ENCODE measurements at regions not wholly inside any gene's neighbourhood (a gene's known extent, or its start where the extent isn't known, plus 50 kb on each side); places are given as distances from the start of the nearest gene placed in this dataset.

DNA sequence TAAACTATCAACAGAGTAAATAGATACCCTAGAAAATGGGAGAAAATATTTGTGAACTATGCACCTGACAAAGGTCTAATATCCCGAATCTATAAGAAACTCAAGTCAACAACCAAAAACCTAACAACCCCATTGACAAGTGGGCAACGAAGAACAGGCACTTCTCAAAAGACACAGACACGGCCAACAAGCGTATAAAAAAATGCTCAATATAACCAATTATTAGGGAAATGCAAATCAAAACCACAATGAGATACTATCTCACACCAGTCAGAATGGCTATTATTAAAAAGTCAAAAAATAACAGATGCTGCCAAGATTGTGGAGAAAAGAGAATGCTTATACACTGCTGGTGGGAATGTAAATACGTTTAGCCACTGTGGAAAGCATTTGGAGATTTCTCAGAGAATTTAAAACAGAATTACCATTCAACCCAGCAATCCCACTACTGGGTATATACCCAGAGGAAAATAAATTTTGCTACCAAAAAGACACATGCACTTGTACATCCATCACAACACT is 63.2 kb upstream of the CAV2 start:
- Histone ChIP-seq H3K4me3 (no peak overlapping the region), H3K36me3 (no peaks in the 10 kb centered on the region), H3K27ac (no peak overlapping the region), H3K9me3 (no peaks in the 10 kb centered on the region), H3K27me3 (no peaks in the 10 kb centered on the region), H3K4me1 (no peaks in the 10 kb centered on the region)
- ATAC-seq, result no peak
- intact Hi-C loops (cut with DNase I), result no loop called here
- DNase-seq, result no peak
- 78% methylated on average over 5 of the region's 5 CpGs for WGBS (ENCODE audit: insufficient coverage, low coverage, low lambda C conversion rate, missing lambda C conversion rate)
- TF ChIP-seq POLR2A (IDR thresholded peaks at IDR 0.05), result no peak
- TF ChIP-seq, protein P1, sequence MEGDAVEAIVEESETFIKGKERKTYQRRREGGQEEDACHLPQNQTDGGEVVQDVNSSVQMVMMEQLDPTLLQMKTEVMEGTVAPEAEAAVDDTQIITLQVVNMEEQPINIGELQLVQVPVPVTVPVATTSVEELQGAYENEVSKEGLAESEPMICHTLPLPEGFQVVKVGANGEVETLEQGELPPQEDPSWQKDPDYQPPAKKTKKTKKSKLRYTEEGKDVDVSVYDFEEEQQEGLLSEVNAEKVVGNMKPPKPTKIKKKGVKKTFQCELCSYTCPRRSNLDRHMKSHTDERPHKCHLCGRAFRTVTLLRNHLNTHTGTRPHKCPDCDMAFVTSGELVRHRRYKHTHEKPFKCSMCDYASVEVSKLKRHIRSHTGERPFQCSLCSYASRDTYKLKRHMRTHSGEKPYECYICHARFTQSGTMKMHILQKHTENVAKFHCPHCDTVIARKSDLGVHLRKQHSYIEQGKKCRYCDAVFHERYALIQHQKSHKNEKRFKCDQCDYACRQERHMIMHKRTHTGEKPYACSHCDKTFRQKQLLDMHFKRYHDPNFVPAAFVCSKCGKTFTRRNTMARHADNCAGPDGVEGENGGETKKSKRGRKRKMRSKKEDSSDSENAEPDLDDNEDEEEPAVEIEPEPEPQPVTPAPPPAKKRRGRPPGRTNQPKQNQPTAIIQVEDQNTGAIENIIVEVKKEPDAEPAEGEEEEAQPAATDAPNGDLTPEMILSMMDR (IDR thresholded peaks at IDR 0.05), result no peak

DNA sequence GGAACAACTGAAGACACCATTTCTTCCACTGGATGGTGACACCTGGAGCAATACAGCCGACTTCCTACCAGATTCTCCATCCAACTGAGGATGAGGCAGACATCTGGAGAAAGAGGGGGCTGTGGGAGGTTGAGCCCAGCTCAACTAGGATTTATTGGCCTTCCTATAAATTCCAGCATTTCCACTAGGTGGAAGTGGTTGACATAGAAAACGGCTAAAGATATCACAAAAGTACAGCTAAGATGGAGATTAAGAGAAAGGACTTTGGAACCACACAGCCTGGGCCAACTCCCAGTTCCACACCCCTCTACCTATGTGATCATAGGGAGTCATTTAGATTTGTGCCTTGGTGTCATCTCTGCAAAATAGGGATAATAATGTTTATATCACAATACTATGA is 61.3 kb upstream of the CAV2 start:
- Histone ChIP-seq H3K36me3 (no peaks in the 10 kb centered on the region), H3K27me3 (no peaks in the 10 kb centered on the region), H3K27ac (no peak overlapping the region), H3K4me1 (no peaks in the 10 kb centered on the region), H3K9me3 (no peaks in the 10 kb centered on the region), H3K4me3 (no peak overlapping the region)
- TF ChIP-seq, protein P1 (IDR thresholded peaks at IDR 0.05), result peak in 3 of 4 donors; percentile 23 to 24 (median 23)
- TF ChIP-seq POLR2A (IDR thresholded peaks at IDR 0.05), result no peak
- intact Hi-C loops (cut with DNase I), result no loop called here
- DNase-seq (no peak), ATAC-seq (peak; percentile 67 to 98 (median 78))
- 42% methylated on average over 2 of the region's 2 CpGs for WGBS (ENCODE audit: insufficient coverage, low coverage, low lambda C conversion rate, missing lambda C conversion rate)

DNA sequence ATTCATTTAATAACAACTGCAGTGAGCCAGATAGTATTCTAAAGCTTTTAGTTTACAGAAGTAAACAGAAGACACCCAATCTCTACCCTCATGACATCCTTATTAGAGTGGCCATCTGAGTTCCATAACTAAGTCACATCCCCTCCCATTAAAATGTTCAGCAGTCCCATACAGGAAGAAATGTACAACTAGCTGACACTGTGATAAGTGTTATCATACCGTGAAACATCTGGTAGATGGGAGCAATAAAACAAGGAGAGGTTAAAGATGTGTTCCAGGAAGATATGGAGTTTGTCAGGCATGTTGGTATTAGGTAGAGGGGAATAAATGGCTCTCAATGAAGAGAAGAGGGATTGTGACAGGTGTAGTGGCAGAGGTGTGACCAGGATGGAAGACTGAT is 60.5 kb upstream of the CAV2 start:
- H3K9me3 ChIP-seq, result no peaks in the 10 kb centered on the region
- TF ChIP-seq, protein P1 (IDR thresholded peaks at IDR 0.05), result no peak
- TF ChIP-seq POLR2A (IDR thresholded peaks at IDR 0.05), result no peak
- ATAC-seq (no peak), DNase-seq (no peak)
- no peaks in the 10 kb centered on the region for H3K36me3 ChIP-seq
- intact Hi-C loops (cut with DNase I), result no loop called here
- no peaks in the 10 kb centered on the region for H3K4me1 ChIP-seq
- no peak overlapping the region for H3K4me3 ChIP-seq
- no peaks in the 10 kb centered on the region for H3K27me3 ChIP-seq
- H3K27ac ChIP-seq, result no peak overlapping the region
- 67% methylated on average over 1 of the region's 1 CpG for whole genome bisulfite sequencing (ENCODE audit: insufficient coverage, low coverage, low lambda C conversion rate, missing lambda C conversion rate)

DNA sequence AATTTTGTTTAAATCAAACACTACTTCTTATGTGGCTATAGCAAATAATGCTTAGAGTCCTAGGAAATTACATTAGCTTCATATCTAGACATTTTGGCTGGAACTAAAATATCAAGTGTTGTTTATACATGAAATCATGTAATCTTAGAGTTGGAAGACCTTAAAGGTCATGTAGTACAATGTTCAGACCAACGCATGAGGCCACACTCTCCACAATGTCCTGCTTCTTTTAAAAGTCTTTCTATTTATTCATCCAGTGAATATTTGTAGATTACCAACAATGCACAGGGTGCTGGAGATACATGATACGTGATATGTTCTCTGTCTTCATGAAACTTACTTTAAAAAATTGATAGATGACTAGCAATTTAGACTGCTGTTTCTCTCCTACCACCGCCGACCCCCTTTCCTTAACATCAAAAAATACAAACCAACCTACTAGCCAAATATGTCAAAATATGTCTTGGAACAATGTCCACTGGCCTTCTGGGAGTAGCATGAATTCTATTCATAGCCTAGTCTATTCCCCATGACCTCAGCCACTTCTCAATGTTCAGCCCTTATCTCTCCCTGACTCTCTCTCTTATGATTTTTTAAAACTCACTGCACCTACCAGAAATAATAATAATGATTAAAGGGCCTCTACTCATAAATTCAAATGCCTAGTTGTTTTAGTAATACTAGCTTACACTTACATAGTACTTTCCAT is 59.5 kb upstream of the CAV2 start:
- H3K4me3 ChIP-seq, result no peak overlapping the region
- H3K27me3 ChIP-seq, result no peaks in the 10 kb centered on the region
- H3K9me3 ChIP-seq, result no peaks in the 10 kb centered on the region
- WGBS (ENCODE audit: insufficient coverage, low coverage, low lambda C conversion rate, missing lambda C conversion rate), result 52% methylated on average over 3 of the region's 4 CpGs
- H3K4me1 ChIP-seq, result no peaks in the 10 kb centered on the region
- intact Hi-C loops (cut with DNase I), result no loop called here
- ATAC-seq (no peak), DNase-seq (no peak)
- TF ChIP-seq, protein P1 (IDR thresholded peaks at IDR 0.05), result no peak
- TF ChIP-seq POLR2A (IDR thresholded peaks at IDR 0.05), result no peak
- no peaks in the 10 kb centered on the region for H3K36me3 ChIP-seq
- no peak overlapping the region for H3K27ac ChIP-seq
